ENCODE measurements at regions not wholly inside any gene's neighbourhood (a gene's known extent, or its start where the extent isn't known, plus 50 kb on each side); places are given as distances from the start of the nearest gene placed in this dataset.

DNA sequence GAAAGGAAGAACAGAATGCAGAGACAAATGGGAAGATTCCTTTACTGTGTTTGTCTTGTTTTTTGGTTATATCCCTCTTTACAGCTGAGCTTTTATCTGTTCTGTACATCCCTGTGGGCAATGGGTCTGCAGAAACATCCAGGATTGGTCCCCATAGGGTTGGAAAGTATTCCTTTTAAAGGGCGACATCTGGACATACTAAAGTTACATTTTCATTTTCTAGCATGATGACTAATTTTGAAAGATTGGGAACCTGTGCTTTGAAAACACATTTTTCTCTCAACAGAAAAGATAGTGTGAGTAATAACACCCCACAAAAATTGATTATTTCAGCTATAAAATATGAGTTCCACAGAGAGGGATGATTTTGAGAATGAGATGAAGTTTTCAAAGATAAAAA lies 435.8 kb downstream of the GPAM start:
- no TSS peak for BruUV-seq (replicated peaks)
- Histone ChIP-seq H3K4me1 (ENCODE audit: control insufficient read depth, insufficient read depth, low read length) (no peaks in the 10 kb centered on the region), H3K36me3 (ENCODE audit: control insufficient read depth in 2 of 2, insufficient read depth in 2 of 2, low read length in 1 of 2) (no peaks in the 10 kb centered on the region), H3K4me3 (no peak overlapping the region), H4K20me1 (ENCODE audit: control insufficient read depth, insufficient read depth) (no peaks in the 10 kb centered on the region), H3K27ac (ENCODE audit: control insufficient read depth, insufficient read depth) (no peak overlapping the region), H2AFZ (ENCODE audit: control insufficient read depth, low read depth, low read length) (no peak overlapping the region), H3K27me3 (replicated peaks in 1 of 2; ENCODE audit: control insufficient read depth in 2 of 2, insufficient read depth in 2 of 2, low read length in 1 of 2) (no peaks in the 10 kb centered on the region), H3K9me3 (replicated peaks; ENCODE audit: control insufficient read depth, insufficient read depth, low read length) (no peaks in the 10 kb centered on the region), H3K4me2 (ENCODE audit: control insufficient read depth, insufficient read depth) (no peak overlapping the region), H3K79me2 (ENCODE audit: control insufficient read depth, insufficient read depth, low read length) (no peaks in the 10 kb centered on the region), H3K9ac (ENCODE audit: control insufficient read depth, insufficient read depth, low read length) (no peak overlapping the region)
- intact Hi-C loops (cut with micrococcal nuclease; ENCODE audit: unreplicated experiment) (no loop called here), in situ Hi-C loops (cut with MboI) (no loop called here)
- FAIRE-seq (no peak), DNase-seq (ENCODE audit: low read depth, low spot score) (no peak), ATAC-seq (no peak)
- ChIA-PET SMC1A (ENCODE audit: uncharacterized antibody, unreplicated experiment) (no interaction called here), CTCF (no interaction called here), POLR2A (interaction anchor here (0.6 kb wide), 1 partner anchor 669 kb away, joined by 4 read pairs; no protein-coding TSS in a partner anchor), RAD21 (ENCODE audit: unreplicated experiment) (no interaction called here)
- 0% methylated on average over 1 of the region's 1 CpG for WGBS (ENCODE audit: insufficient coverage, insufficient replicate concordance, low lambda C conversion rate, missing lambda C conversion rate)
- no peak for TF ChIP-seq LARP7 (IDR thresholded peaks at IDR 0.05)
- TF ChIP-seq RAD21 (IDR thresholded peaks at IDR 0.05; ENCODE audit: insufficient read depth, low read depth, low read length), result no peak
- no peak for TF ChIP-seq NFXL1 (IDR thresholded peaks at IDR 0.05; ENCODE audit: borderline replicate concordance)
- no peak for TF ChIP-seq FOS (IDR thresholded peaks at IDR 0.05; ENCODE audit: borderline replicate concordance, extremely low read depth, insufficient read length)
- no peak for TF ChIP-seq MYC (IDR thresholded peaks at IDR 0.05; ENCODE audit: insufficient read depth, insufficient read length, insufficient replicate concordance, low read length, severe bottlenecking)
- no peak for TF ChIP-seq CBX5 (IDR thresholded peaks at IDR 0.05; ENCODE audit: low read depth)
- no peak for TF ChIP-seq ZNF217 (IDR thresholded peaks at IDR 0.05)
- TF ChIP-seq NFYA (IDR thresholded peaks at IDR 0.05; ENCODE audit: borderline replicate concordance, low read depth, low read length), result no peak
- no peak for TF ChIP-seq IRF4 (IDR thresholded peaks at IDR 0.05; ENCODE audit: low read depth, low read length)
- TF ChIP-seq BHLHE40 (IDR thresholded peaks at IDR 0.05; ENCODE audit: borderline replicate concordance in 1 of 2, low read depth in 2 of 2, low read length in 1 of 2), result no peak
- no peak for TF ChIP-seq GATAD2B (conservative IDR thresholded peaks at IDR 0.05; ENCODE audit: low read depth)
- no peak for TF ChIP-seq TBL1XR1 (IDR thresholded peaks at IDR 0.05; ENCODE audit: low read depth, low read length)
- TF ChIP-seq HDAC2 (IDR thresholded peaks at IDR 0.05), result no peak
- TF ChIP-seq, protein P1, sequence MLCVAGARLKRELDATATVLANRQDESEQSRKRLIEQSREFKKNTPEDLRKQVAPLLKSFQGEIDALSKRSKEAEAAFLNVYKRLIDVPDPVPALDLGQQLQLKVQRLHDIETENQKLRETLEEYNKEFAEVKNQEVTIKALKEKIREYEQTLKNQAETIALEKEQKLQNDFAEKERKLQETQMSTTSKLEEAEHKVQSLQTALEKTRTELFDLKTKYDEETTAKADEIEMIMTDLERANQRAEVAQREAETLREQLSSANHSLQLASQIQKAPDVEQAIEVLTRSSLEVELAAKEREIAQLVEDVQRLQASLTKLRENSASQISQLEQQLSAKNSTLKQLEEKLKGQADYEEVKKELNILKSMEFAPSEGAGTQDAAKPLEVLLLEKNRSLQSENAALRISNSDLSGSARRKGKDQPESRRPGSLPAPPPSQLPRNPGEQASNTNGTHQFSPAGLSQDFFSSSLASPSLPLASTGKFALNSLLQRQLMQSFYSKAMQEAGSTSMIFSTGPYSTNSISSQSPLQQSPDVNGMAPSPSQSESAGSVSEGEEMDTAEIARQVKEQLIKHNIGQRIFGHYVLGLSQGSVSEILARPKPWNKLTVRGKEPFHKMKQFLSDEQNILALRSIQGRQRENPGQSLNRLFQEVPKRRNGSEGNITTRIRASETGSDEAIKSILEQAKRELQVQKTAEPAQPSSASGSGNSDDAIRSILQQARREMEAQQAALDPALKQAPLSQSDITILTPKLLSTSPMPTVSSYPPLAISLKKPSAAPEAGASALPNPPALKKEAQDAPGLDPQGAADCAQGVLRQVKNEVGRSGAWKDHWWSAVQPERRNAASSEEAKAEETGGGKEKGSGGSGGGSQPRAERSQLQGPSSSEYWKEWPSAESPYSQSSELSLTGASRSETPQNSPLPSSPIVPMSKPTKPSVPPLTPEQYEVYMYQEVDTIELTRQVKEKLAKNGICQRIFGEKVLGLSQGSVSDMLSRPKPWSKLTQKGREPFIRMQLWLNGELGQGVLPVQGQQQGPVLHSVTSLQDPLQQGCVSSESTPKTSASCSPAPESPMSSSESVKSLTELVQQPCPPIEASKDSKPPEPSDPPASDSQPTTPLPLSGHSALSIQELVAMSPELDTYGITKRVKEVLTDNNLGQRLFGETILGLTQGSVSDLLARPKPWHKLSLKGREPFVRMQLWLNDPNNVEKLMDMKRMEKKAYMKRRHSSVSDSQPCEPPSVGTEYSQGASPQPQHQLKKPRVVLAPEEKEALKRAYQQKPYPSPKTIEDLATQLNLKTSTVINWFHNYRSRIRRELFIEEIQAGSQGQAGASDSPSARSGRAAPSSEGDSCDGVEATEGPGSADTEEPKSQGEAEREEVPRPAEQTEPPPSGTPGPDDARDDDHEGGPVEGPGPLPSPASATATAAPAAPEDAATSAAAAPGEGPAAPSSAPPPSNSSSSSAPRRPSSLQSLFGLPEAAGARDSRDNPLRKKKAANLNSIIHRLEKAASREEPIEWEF (IDR thresholded peaks at IDR 0.05; ENCODE audit: insufficient replicate concordance, low read depth, low read length), result no peak
- no peak for TF ChIP-seq RFX5 (IDR thresholded peaks at IDR 0.05; ENCODE audit: low read depth, low read length)
- TF ChIP-seq, protein P2, sequence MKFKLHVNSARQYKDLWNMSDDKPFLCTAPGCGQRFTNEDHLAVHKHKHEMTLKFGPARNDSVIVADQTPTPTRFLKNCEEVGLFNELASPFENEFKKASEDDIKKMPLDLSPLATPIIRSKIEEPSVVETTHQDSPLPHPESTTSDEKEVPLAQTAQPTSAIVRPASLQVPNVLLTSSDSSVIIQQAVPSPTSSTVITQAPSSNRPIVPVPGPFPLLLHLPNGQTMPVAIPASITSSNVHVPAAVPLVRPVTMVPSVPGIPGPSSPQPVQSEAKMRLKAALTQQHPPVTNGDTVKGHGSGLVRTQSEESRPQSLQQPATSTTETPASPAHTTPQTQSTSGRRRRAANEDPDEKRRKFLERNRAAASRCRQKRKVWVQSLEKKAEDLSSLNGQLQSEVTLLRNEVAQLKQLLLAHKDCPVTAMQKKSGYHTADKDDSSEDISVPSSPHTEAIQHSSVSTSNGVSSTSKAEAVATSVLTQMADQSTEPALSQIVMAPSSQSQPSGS (IDR thresholded peaks at IDR 0.05; ENCODE audit: low read length), result no peak
- TF ChIP-seq NR2F1 (conservative IDR thresholded peaks at IDR 0.05), result no peak
- TF ChIP-seq CEBPB (IDR thresholded peaks at IDR 0.05; ENCODE audit: borderline replicate concordance in 1 of 2, low read depth in 2 of 2, low read length in 2 of 2), result no peak
- TF ChIP-seq SRF (IDR thresholded peaks at IDR 0.05; ENCODE audit: low read depth in 2 of 2, low read length in 2 of 2), result no peak
- TF ChIP-seq NR2C2 (IDR thresholded peaks at IDR 0.05; ENCODE audit: borderline replicate concordance, control insufficient read depth, insufficient read length, low read depth), result no peak
